Activated CD8-positive, alpha-beta memory T cell treated with anti-CD3 and anti-CD28 coated beads for 1 hour (primary cell): ENCODE measurements at regions not wholly inside any gene's neighbourhood (a gene's known extent, or its start where the extent isn't known, plus 50 kb on each side); places are given as distances from the start of the nearest gene placed in this dataset.
"Not testable (repeated sequence)": the region's sequence is repeated elsewhere in the genome, so short reads cannot be mapped to it uniquely, and the experiment has no call there.

Source experiments
- DNase-seq, 2 donors: peaks; one replicate each; pipeline ENCODE4 v3.0.0-alpha.2; 2020; ENCODE audit warnings: low read depth in 1 of 2; ENCODE audit errors: extremely low read depth in 1 of 2

GRCh38 chr3:95781598-95781997, 1032.8 kb upstream of the EPHA6 start:
- DNase-seq: no peak

DNA sequence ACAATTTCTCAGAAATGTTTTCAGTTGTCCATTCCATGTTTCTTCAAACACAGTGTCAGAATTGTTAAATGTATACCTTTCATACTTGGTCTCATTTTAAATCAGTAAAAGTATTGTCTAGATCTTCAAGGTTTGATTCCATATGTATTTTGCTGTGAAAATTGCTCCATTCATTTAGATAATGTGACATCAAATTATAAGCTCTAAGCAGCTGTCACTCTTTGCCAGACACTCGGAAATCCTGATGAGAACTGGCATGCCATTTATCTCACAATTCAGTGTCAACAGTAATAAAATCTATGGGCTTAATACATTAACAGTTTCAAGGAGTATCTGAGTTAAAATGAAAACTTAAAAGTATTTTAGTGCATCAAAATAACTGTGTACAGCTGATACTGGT, 1025.3 kb upstream of the EPHA6 start:
- DNase-seq: no peak

- no peak for DNase-seq
These were observed 1017.3 kb upstream of the EPHA6 start for GRCh38 chr3:95797081-95797480.

GRCh38 chr3:95798628-95799027, 1015.8 kb upstream of the EPHA6 start:
- no peak for DNase-seq

DNA sequence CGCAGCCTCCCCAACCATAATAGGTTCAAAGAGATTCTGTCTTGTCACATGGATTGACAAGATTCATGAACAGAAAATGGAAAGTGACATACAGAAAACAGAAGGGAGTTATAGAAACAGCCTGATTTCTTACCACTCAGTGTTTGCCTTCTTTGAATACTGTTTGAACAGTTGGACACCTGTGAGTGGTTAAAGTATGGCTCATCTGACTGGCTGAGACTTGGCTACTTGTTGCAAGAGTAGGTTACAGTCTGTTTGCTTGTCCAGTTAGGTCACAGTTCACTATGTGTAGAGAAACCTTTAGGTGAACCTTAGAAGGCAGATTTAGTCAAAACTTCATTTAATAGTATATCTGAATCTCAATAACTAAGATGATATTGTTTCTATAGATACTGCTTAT, 1003.9 kb upstream of the EPHA6 start:
- DNase-seq: no peak

DNA sequence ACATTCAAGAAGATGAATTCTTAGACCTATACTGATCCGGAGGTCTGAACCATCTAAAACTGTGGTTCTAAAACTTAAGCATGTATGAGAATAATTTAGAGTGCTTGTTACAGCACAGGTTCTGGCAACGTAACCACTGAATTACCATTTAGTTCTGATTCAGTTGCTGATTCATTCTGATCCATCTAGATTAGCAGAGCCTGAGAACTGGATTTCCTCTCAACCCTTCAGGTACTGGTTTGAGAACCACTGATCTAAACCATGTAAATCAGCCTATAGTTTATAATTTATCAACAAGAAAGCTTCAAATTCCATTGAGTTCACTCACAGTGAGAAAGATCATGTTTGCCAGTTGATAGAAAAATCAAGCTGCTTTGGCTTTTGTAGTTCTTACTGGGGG, 1001.1 kb upstream of the EPHA6 start:
- no peak for DNase-seq

DNA sequence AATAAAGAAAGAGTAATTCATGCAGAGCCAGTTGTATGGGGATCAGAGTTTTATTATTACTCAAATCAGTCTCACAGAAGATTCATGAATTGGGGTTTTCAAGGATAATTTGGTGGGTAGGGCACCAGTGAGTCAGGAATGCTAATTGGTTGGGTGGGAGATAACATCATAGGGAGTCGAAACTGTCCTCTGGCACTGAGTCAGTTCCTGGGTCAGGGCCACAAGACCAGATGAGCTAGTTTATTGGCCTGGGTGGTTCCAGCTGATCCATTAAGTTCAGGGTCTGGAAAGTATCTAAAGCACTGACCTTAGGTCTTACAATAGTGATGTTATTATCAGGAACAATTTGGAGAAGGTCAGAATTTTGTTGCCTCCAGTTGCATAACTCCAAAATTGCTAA, 998.6 kb upstream of the EPHA6 start:
- DNase-seq: no peak

GRCh38 chr3:95826419-95826818, 988.0 kb upstream of the EPHA6 start:
- DNase-seq: no peak

DNA sequence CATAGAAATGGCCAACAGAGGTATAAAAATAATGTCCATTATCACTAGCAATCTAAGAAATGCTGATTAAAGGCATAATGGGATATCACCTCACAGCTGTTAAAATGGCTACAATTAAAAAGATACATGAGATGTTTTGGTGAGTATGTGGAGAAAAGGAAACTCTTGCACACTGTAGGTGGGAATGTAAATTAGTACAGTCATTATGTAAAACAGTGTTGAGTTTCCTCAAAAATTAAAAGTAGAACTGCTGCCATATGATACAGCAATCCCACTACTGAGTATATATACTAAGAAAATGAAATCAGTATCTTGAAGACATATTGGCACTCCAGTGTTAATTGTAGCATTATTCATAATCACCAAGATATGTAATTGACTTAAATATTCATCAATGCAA, 982.2 kb upstream of the EPHA6 start:
- DNase-seq: no peak

- not testable (repeated sequence) for DNase-seq
These were observed 953.8 kb upstream of the EPHA6 start for GRCh38 chr3:95860628-95861027.

DNA sequence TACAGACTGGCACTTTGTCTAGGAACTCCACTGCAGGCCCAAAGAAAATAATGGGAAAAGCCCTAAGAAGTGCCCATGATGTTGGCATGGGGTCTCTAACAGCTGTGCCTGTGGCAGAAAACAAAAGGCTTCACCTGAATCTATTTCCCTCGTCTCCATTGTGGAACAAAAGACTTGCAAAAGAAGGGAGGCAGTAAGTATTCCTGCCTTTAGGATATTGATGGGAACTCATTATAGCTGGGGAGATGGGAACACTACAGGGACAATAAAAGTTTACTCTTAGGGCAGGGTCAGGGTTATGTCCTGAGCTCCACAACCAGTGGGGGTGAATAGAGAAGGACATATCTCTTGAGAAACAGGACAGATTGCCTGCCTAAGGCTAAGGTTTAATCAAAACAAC, 930.6 kb upstream of the EPHA6 start:
- no peak for DNase-seq

GRCh38 chr3:95886616-95887015, 927.8 kb upstream of the EPHA6 start:
- DNase-seq: no peak

GRCh38 chr3:95887114-95887513, 927.3 kb upstream of the EPHA6 start:
- DNase-seq: no peak

DNA sequence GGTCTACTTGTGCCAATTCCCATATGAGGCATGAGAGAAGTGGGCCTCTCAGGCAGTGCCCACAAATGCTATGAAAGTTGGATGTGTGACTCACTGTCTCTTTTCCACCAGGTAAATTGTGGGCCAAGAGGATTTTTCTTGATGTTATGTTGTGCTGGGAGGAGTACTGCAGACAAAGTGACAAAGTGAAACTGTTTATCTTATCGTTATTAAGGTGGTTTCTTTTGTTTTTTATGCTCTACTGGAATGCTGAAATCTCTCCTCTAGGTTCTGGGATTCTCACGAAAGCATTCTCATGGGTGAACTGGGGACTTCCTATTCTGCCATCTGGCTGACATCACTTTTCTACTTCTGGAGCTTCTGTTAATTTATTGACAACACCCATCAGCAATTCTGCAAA, 919.6 kb upstream of the EPHA6 start:
- DNase-seq: no peak

- no peak for DNase-seq
These were observed 914.9 kb upstream of the EPHA6 start for GRCh38 chr3:95899494-95899893.

- no peak for DNase-seq
These were observed 914.5 kb upstream of the EPHA6 start for GRCh38 chr3:95899911-95900310.

DNA sequence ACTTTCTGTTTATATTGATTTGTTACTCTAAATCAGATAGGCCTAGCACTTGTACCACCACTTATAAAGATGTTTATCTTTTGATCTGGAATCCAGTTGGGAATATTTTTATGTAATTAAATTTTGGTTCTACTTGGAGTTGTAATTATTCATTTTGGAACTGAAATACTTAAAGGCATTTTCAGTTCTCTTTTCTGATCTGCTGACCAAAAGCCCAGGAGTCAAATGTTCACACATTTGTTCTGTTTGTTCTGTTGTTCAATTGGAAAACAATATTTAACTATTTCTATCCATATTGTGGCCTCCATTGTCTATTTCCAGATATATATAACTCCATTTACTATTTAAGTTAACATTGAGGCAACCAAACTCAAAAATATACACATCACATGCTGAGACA, 912.4 kb upstream of the EPHA6 start:
- no peak for DNase-seq

GRCh38 chr3:95905182-95905581, 909.2 kb upstream of the EPHA6 start:
- no peak for DNase-seq

DNA sequence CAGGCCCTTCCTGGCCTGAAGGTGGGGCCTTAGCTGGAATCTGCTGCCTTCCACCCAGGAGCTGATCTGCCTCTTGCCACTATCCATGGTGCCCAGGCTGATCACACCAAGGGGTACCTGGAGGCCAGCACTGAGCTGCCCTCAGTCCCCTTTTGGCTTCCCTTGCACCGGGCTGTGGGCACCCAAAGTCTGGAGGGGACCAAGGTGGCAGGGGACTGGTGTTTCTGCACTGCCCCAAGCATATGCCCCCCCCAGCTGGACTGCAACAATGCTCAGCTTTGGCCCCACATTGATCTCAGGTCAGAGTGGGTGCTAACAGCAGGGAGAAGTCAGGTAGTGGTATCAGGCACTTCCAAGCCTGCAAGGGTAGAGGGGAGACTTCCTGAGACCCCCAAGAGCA, 902.6 kb upstream of the EPHA6 start:
- DNase-seq: no peak

DNA sequence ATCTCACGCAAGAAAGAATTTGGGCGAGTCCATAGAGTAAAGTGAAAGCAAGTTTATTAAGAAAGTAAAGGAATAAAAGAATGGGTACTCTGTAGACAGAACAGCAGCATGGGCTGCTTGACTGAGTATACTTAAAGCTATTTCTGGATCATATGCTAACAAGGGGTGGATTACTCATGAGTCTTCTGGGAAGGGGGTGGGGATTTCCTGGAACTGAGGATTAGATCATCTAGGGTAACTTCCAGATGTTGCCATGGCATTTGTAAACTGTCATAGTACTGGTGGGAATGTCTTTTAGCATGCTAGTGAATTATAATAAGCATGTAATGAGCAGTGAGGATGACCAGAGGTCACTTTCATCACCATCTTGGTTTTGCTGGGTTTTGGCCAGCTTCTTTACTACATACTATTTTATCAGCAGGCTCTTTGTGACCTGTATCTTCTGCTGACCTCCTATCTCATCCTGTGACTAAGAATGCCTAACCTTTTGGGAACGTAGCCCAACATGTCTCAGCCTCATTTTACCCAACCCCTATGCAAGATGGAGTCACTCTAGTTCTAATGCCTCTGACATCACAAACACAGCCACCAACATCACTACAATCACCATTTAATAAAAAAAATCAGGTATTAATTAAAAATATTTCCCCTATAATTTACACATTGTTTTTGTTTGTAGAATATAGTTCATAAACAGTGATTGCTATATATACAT, 890.7 kb upstream of the EPHA6 start:
- DNase-seq: no peak

DNA sequence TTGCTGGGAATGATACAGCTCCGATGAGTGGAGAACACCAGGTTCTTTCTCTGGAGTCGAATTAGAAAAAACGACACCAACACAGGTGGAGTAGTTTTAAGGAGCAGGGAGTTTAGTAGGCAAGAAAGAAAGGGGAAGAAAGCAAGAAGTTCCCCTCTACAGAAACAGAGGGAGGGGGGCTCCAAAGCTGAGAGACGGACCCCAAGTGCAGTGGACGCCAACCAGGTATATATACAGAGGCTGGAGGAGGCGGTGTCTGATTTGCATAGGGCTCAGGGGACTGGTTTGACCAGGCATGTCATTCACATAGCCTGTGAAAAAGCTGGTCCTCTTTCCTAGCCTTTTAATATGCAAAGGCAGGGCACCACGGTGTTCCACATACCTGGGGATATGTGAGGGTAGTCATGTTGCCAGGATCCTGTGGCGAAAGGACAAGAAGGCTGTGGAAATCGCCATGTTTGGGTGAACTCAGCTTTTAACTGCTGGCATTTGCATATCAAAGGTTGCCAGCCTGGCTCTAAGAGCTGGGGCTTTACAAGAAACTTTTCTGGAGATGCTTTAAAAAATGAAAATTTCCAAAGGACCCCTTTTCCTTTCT, 887.4 kb upstream of the EPHA6 start:
- DNase-seq: no peak

GRCh38 chr3:95934181-95934580, 880.2 kb upstream of the EPHA6 start:
- no peak for DNase-seq

DNA sequence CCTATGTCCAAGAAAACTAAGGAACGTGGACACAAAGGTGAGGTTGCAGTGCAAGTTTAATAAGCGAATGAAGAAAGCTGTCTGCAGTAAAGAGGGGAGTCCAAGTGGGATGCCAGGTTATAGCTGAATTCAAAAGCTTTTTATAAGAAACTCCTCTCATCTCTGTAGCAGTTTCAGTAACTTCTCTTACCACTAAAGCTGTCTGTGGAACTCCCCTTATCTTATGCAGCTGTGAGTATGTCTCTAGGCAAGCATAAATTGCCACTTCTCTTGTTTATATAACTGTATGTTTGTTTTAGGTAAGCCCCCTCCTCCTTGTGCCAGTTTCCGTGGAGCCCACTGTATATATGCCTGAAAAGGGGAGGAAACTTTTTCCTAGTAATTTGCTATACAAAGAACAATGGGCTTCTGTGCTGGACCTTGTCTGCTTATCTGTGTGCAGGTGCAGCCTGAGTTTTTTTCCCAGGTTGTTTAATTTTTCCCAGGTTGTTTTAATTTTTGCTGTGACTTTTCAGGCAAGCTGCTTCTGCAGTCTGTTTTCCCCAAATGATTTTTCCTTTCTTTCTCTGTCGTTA, 875.1 kb upstream of the EPHA6 start:
- DNase-seq: no peak
